C4-2B (cell line): ENCODE measurements at regions not wholly inside any gene's neighbourhood (a gene's known extent, or its start where the extent isn't known, plus 50 kb on each side); places are given as distances from the start of the nearest gene placed in this dataset.

Experiments used
- CTCF ChIP-seq: fragments of 450-650 bp; conservative IDR thresholded peaks from 2 replicates; pipeline ENCODE4 v1.5.1; 2017; ENCODE audit warnings: mild to moderate bottlenecking
- ZFX ChIP-seq: fragments of 450-650 bp; IDR thresholded peaks from 2 replicates; pipeline ENCODE4 v1.6.1; 2017

GRCh38 chr9:109729513-109729912 is 50.5 kb upstream of the PALM2AKAP2 start:
- TF ChIP-seq CTCF = no peak
- TF ChIP-seq ZFX = no peak
